ENCODE measurements at regions not wholly inside any gene's neighbourhood (a gene's known extent, or its start where the extent isn't known, plus 50 kb on each side); places are given as distances from the start of the nearest gene placed in this dataset.

- TF ChIP-seq CTCF (IDR thresholded peaks at IDR 0.05) (no peak), POLR2A (IDR thresholded peaks at IDR 0.05) (no peak)
Observed at GRCh38 chr16:65790768-65791167, 575.7 kb upstream of the CDH5 start.
